ENCODE measurements at regions not wholly inside any gene's neighbourhood (a gene's known extent, or its start where the extent isn't known, plus 50 kb on each side); places are given as distances from the start of the nearest gene placed in this dataset.

DNA sequence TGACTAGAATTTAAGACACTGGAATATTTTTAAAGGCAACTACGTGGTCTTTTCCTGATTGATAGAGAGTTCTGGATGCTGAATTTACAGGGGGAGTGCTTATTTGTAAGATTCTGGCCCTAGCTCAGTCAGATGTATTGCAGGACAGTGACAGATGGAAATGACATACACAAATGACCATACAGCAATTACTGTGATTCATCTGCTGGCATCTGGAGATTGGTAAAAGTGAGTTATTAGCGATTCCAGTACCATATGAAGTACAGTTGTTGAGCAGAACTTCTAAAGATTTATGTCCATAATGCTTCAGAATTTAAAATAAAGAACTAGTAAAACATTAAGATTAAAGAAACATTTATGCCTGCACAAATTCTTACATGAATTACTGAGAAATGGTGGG, 243.2 kb downstream of the CRPPA start:
- TF ChIP-seq CREB1 (IDR thresholded peaks at IDR 0.05; ENCODE audit: low read depth) (no peak), TAF1 (IDR thresholded peaks at IDR 0.05; ENCODE audit: low read depth) (no peak), EP300 (IDR thresholded peaks at IDR 0.05; ENCODE audit: borderline replicate concordance) (no peak), ZBTB7A (IDR thresholded peaks at IDR 0.05; ENCODE audit: low read depth) (no peak), RAD21 (IDR thresholded peaks at IDR 0.05; ENCODE audit: low read depth) (no peak), EGR1 (IDR thresholded peaks at IDR 0.05) (no peak), FOXM1 (IDR thresholded peaks at IDR 0.05; ENCODE audit: borderline replicate concordance, low read depth) (no peak)
- TF ChIP-seq, protein P1, sequence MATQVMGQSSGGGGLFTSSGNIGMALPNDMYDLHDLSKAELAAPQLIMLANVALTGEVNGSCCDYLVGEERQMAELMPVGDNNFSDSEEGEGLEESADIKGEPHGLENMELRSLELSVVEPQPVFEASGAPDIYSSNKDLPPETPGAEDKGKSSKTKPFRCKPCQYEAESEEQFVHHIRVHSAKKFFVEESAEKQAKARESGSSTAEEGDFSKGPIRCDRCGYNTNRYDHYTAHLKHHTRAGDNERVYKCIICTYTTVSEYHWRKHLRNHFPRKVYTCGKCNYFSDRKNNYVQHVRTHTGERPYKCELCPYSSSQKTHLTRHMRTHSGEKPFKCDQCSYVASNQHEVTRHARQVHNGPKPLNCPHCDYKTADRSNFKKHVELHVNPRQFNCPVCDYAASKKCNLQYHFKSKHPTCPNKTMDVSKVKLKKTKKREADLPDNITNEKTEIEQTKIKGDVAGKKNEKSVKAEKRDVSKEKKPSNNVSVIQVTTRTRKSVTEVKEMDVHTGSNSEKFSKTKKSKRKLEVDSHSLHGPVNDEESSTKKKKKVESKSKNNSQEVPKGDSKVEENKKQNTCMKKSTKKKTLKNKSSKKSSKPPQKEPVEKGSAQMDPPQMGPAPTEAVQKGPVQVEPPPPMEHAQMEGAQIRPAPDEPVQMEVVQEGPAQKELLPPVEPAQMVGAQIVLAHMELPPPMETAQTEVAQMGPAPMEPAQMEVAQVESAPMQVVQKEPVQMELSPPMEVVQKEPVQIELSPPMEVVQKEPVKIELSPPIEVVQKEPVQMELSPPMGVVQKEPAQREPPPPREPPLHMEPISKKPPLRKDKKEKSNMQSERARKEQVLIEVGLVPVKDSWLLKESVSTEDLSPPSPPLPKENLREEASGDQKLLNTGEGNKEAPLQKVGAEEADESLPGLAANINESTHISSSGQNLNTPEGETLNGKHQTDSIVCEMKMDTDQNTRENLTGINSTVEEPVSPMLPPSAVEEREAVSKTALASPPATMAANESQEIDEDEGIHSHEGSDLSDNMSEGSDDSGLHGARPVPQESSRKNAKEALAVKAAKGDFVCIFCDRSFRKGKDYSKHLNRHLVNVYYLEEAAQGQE (IDR thresholded peaks at IDR 0.05; ENCODE audit: low read depth) = no peak
